ENCODE measurements at regions not wholly inside any gene's neighbourhood (a gene's known extent, or its start where the extent isn't known, plus 50 kb on each side); places are given as distances from the start of the nearest gene placed in this dataset.
"Not testable (repeated sequence)": the region's sequence is repeated elsewhere in the genome, so short reads cannot be mapped to it uniquely, and the experiment has no call there.

- no peak for DNase-seq (ENCODE audit: low read depth, low spot score)
These were observed 180.7 kb upstream of the PRSS1 start for GRCh38 chr7:142568435-142569097.

- no peak for DNase-seq (ENCODE audit: low read depth, low spot score)
These were observed 181.8 kb upstream of the PRSS1 start for GRCh38 chr7:142567201-142568075.

GRCh38 chr7:142566271-142566670 lies 183.0 kb upstream of the PRSS1 start:
- DNase-seq (ENCODE audit: low read depth, low spot score): no peak

- not testable (repeated sequence) for DNase-seq (ENCODE audit: low read depth, low spot score)
These were observed 185.1 kb upstream of the PRSS1 start for GRCh38 chr7:142564125-142564524.

GRCh38 chr7:142563470-142563869 lies 185.8 kb upstream of the PRSS1 start:
- no peak for DNase-seq (ENCODE audit: low read depth, low spot score)

- no peak for DNase-seq (ENCODE audit: low read depth, low spot score)
These were observed 186.6 kb upstream of the PRSS1 start for GRCh38 chr7:142562688-142563087.

- not testable (repeated sequence) for DNase-seq (ENCODE audit: low read depth, low spot score)
These were observed 187.9 kb upstream of the PRSS1 start for GRCh38 chr7:142561396-142561795.

- not testable (repeated sequence) for DNase-seq (ENCODE audit: low read depth, low spot score)
These were observed 188.5 kb upstream of the PRSS1 start for GRCh38 chr7:142560770-142561169.

GRCh38 chr7:142560166-142560565 lies 189.1 kb upstream of the PRSS1 start:
- no peak for DNase-seq (ENCODE audit: low read depth, low spot score)

- DNase-seq (ENCODE audit: low read depth, low spot score): peak; percentile 21
These were observed 191.2 kb upstream of the PRSS1 start for GRCh38 chr7:142557971-142558582.

GRCh38 chr7:142556740-142557139 lies 192.5 kb upstream of the PRSS1 start:
- no peak for DNase-seq (ENCODE audit: low read depth, low spot score)

GRCh38 chr7:142554560-142555532 lies 194.4 kb upstream of the PRSS1 start:
- DNase-seq (ENCODE audit: low read depth, low spot score): no peak

- DNase-seq (ENCODE audit: low read depth, low spot score): no peak
These were observed 196.1 kb upstream of the PRSS1 start for GRCh38 chr7:142553216-142553615.

GRCh38 chr7:142548978-142549377 lies 200.3 kb upstream of the PRSS1 start:
- DNase-seq (ENCODE audit: low read depth, low spot score): no peak

GRCh38 chr7:142546452-142546851 lies 202.8 kb upstream of the PRSS1 start:
- DNase-seq (ENCODE audit: low read depth, low spot score): no peak

- no peak for DNase-seq (ENCODE audit: low read depth, low spot score)
These were observed 206.3 kb upstream of the PRSS1 start for GRCh38 chr7:142542942-142543341.

GRCh38 chr7:142542105-142542504 lies 207.2 kb upstream of the PRSS1 start:
- no peak for DNase-seq (ENCODE audit: low read depth, low spot score)

- no peak for DNase-seq (ENCODE audit: low read depth, low spot score)
These were observed 208.9 kb upstream of the PRSS1 start for GRCh38 chr7:142540371-142540770.

GRCh38 chr7:142539901-142540300 lies 209.4 kb upstream of the PRSS1 start:
- no peak for DNase-seq (ENCODE audit: low read depth, low spot score)

- DNase-seq (ENCODE audit: low read depth, low spot score): no peak
These were observed 211.5 kb upstream of the PRSS1 start for GRCh38 chr7:142537760-142538159.

GRCh38 chr7:142535123-142535779 lies 214.0 kb upstream of the PRSS1 start:
- DNase-seq (ENCODE audit: low read depth, low spot score): peak; percentile 46

All from activated CD4-positive, CD25-positive, alpha-beta regulatory T cell treated with anti-CD3 and anti-CD28 coated beads, Interleukin-2, amount 50 U/mL, for 16 hours (primary cell).